ENCODE measurements at regions not wholly inside any gene's neighbourhood (a gene's known extent, or its start where the extent isn't known, plus 50 kb on each side); places are given as distances from the start of the nearest gene placed in this dataset.

DNA sequence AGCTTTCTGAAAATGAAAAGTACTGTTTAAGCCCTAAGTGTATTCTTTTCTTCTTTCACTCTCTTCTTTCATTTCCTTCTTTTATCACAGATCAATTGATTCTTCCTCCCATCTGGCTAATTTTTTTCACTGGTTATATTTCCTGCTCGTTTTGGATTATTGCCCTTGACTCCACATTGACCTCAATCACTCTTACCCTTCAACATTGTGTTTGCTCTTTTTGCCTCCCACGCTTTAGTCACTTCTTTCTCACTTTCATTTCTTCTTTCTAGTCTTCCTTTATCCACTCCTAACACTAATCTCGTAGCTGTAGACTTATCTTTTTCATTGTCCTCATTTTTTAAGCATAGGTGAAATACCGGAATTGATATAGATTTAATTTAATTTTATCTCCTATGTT is 320.3 kb upstream of the VRK2 start:
- no peak for DNase-seq

DNA sequence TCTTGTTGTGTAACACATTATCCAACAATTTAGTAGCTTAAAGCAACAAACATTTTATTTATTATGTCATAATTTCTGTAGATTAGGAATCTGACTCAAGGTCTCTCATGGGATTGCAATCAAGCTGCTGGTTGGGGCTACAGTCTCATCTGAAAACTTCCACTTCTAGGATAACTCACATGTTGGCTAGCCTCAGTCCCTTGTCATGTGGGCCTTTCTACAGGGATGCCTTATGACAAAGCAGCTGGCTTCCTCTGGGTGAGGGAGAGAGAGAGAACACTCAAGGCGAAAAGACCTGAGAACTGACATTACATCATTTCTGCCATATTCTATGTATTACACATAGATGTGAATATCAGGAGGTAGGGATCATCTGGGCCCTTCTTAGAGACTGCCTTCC is 317.9 kb upstream of the VRK2 start:
- DNase-seq: no peak

- DNase-seq: no peak
Observed at GRCh38 chr2:57733956-57734355, 312.6 kb upstream of the VRK2 start.

DNA sequence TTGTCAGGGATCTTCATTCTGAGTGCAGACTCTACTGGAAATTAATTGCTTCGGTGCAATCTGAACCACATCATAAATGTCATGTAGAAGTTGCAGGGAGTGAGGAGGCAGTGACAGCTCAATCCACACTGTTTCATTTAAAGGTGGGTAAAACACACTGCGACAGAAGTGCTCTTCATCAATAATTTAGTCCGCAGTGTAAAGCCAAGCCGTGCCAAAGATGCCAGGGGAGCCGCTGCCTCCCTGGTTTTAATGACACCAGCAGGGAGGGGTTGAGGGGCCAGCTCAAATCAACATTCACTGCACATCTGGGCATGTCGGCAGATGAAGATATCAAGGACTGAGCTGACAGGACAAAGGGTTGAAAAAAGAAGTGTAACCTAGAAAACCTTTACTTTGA is 305.7 kb upstream of the VRK2 start:
- no peak for DNase-seq

- no peak for DNase-seq
Observed at GRCh38 chr2:57753636-57754035, 293.0 kb upstream of the VRK2 start.

GRCh38 chr2:57758686-57759085 is 287.9 kb upstream of the VRK2 start:
- no peak for DNase-seq

GRCh38 chr2:57759131-57759530 is 287.5 kb upstream of the VRK2 start:
- no peak for DNase-seq

GRCh38 chr2:57759822-57760300 is 286.7 kb upstream of the VRK2 start:
- peak; percentile 27 for DNase-seq

DNA sequence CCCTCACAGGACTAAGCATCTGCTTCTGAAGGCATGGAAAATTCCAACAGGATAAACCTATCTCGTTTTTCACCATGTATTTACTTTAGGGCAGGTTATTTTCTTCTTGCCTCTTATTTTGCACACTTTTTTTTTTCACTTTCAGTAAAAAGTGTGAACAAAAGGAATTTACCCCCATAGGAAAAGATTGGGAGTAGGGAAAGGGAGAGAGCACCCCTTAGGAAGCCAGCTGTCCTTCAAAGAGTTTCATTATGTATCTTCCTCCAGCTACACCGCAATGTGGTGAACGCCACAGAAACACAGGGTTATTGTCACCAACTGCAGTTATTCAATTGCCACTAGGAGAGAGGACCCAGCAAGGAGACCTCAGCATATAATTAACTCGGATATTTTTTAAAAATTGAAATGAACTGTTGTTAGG is 286.2 kb upstream of the VRK2 start:
- no peak for DNase-seq

- DNase-seq: no peak
Observed at GRCh38 chr2:57776916-57777315, 269.7 kb upstream of the VRK2 start.

GRCh38 chr2:57782587-57782986 is 264.0 kb upstream of the VRK2 start:
- DNase-seq: no peak

GRCh38 chr2:57793310-57793709 is 253.3 kb upstream of the VRK2 start:
- DNase-seq: no peak

GRCh38 chr2:57796527-57796926 is 250.1 kb upstream of the VRK2 start:
- DNase-seq: no peak

DNA sequence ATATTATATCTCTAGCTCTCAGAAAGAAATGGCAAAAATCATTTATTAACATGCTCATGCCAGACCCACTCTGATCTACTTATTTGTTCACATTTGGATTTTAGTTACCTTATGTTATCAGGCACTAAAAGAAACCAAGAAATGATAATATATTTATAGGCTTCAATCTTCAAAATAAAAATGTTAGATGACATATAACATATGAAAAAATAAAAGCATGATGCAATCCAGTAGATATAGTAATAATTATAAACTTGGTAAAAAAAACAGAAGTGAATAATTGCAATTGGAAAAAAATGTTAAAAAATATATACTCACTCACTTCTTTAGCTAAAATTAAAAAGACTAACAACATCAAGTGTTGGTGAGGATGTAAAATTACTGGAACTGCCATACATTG is 248.3 kb upstream of the VRK2 start:
- DNase-seq: no peak

DNA sequence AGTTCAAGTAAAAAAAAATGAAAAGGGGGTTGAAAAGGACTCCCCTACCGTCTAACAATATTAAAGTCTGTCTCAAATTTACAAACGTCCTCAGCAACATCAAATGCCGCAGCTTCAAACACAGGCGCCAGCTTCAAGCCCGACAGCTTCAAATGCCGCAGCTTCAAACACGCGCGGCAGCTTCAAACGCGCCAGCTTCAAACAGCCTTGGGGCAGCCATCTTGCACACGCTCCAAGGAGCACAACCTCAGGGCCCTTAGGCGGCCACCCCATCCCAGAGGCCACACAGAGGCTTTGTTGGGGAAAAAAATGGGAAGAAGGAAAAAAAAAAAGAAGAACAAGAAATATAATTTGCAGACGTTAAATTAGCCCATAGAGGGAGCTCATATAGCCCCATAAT is 244.4 kb upstream of the VRK2 start:
- no peak for DNase-seq

DNA sequence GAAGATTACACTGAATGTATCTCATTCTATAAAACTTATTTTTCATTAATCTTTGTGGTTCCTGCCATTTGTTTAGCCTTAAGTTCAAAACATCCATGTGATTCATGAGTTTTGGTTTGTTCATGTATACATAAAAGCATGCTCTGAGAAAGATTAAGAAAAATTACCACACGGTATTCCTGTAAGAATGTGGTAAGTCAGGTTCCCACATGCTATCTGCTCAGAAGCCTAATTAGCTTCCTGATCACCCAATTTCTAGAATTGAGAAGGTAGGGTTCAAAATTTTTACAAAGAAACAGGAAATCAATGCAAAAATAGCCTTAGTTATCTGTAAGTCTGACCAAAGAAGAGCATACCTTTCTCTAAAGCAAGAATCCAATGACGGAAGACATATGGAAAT is 241.6 kb upstream of the VRK2 start:
- DNase-seq: no peak

- no peak for DNase-seq
Observed at GRCh38 chr2:57806449-57806968, 240.1 kb upstream of the VRK2 start.

DNA sequence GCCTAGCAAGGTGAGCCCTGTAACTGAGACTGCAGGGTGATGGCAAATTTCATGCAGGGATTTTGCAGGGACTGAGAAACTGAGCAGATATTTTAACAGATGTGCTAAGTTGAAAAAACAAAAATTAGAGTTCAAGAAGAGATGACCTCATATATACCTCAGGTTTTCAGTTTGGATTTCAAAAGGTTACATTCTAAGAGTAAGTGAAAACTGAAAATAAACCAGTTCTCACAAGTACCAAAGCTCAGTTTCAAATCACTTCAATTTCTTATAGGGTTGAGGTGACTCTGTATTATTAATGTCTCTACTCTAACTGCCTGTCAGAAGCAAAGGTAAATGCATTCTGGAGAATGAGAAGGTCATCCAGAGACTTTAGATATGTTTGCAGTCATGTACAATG is 237.4 kb upstream of the VRK2 start:
- no peak for DNase-seq

GRCh38 chr2:57821088-57821487 is 225.5 kb upstream of the VRK2 start:
- no peak for DNase-seq

DNA sequence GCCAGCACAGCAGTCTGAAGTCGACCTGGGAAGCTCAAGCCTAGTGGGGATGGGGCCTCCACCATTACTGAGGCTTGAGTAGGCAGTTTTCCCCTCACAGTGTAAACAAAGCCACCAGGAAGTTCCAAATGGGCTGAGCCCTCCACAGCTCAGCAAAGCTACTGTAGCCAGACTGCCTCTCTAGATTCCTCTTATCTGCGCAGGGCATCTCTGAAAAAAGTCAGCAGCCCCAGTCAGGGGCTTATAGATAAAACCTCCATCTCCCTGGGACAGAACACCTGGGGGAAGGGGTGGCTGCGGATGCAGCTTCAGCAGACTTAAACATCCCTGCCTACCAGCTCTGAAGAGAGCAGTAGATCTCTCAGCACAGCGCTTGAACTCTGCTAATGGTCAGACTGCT is 218.4 kb upstream of the VRK2 start:
- no peak for DNase-seq

GRCh38 chr2:57834666-57835065 is 211.9 kb upstream of the VRK2 start:
- DNase-seq: no peak

GRCh38 chr2:57842531-57842930 is 204.1 kb upstream of the VRK2 start:
- no peak for DNase-seq

GRCh38 chr2:57843158-57843557 is 203.4 kb upstream of the VRK2 start:
- DNase-seq: no peak

GRCh38 chr2:57848723-57849122 is 197.9 kb upstream of the VRK2 start:
- no peak for DNase-seq

DNA sequence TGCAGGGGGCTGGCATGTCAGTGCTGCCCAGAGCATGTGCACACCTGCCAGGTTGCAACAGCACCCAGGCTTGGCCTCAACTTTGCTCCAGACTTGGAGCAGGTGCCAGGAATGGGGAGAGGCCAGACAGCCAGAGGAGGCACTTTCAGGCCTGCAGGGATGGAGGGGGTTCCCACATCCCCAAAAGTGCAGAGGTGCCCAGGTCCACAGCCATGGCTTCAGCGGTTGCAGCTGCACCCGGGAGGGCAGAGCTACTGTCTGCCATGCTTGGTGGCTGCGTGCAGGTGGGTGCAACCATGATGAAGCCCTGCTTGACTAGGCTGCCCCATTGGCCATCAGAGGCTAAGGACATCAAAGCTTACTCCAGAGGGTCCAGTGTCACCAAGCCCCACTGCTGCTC is 196.8 kb upstream of the VRK2 start:
- no peak for DNase-seq

Data from activated gamma-delta T cell (primary cell).